ENCODE measurements at regions not wholly inside any gene's neighbourhood (a gene's known extent, or its start where the extent isn't known, plus 50 kb on each side); places are given as distances from the start of the nearest gene placed in this dataset.
"Not testable (repeated sequence)": the region's sequence is repeated elsewhere in the genome, so short reads cannot be mapped to it uniquely, and the experiment has no call there.

DNA sequence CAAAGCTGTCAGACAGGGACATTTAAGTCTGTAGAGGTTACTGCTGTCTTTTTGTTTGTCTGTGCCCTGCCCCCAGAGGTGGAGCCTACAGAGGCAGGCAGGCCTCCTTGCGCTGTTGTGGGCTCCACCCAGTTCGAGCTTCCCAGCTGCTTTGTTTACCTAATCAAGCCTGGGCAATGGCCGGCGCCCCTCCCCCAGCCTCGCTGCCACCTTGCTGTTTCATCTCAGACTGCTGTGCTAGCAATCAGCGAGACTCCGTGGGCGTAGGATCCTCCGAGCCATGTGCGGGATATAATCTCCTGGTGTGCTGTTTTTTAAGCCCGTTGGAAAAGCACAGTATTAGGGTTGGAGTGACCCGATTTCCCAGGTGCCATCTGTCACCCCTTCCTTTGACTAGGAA is 454.2 kb upstream of the CCDC196 start:
- DNase-seq: not testable (repeated sequence)

DNA sequence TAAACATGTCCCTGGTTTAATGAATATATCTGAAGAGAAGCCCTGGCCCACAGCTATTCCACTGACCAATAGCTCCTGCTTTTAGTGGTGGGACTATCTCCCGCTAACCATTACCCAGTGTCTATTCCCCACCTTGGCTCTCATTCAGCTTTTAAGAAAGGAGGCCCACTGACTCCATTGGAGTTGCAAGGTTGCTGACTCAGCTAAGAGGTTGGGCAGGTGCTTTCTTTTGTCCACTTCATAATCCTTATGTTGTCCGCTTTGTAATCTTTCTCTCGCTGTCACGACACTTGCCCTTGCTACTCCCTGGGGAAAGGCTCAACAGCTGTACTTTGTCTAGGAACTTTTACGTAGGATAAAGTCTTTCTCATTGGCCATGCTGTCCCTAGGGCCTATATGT is 453.4 kb upstream of the CCDC196 start:
- DNase-seq: no peak

DNA sequence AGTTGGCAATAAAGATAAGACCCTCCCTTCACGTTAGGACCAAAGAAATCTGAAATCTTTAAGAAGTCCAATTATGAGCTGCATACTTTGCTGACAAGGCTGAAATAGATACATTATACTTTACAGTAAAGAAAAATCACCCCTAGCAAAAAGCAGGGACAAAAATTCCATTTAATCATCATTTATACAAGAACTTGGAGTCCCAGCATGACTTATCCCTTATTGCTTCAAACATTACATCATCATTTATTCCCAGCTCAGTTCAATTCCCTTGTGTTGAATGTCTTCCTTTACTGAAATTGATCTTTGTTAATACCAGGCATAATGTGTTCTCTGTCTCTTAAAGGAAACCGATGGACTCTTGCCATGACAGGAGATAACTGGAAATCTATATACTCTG is 449.6 kb upstream of the CCDC196 start:
- no peak for DNase-seq

DNA sequence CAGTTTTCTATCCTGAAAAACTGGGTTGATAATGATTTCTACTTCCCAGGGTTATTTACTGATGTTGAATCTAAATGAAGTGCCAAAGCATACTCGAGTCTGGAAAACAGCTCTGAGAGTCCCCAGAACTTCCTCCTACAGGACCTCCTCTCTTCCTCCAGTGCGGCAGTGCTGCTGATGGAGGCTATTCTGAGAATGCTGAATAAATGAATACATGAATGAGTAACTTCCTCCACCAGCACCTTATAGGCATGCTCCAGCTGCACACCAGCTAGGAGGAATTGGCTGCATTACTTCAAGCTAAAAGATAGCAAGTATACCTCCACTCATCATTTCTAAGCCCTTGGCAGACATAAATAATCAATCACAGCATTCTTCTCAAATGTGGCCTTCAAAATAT is 448.8 kb upstream of the CCDC196 start:
- no peak for DNase-seq

DNA sequence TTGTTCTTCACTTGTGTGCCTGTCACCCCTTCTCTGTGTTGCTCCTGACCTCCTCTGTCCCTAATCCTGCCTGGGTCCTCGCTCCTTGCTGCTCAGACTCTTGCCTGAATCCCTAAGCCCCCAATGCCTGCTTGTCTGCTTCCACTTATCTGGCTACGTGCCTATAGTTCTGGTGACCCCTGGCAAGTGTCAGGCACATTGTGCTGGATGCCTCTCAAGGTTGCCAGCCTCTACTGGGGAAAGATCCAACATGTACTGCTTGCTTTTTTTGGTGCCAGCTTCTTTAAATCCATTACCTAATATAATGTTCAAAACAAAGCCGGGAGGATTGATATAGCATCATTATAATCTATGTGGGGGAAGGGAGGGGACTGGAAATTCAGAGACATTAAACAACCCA is 448.0 kb upstream of the CCDC196 start:
- DNase-seq: no peak

DNA sequence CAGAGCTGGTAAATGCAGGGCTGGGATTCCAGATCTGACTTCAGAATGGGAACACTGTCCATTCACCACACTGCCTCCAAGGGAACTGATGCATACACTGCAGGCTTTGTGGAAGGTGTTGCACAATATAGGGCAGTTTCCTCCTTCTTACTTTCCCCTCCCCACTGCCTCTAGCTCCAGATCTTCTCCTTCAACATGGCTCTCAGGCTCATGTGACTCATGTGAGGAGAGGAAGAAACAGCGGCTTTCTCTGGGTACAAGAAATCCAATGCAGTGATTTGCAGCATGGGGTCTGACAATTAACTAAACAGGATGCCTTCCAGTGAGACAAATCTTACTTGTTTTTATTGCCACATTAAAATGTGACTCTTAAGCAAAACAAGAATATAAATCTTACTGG is 447.6 kb upstream of the CCDC196 start:
- DNase-seq: no peak

DNA sequence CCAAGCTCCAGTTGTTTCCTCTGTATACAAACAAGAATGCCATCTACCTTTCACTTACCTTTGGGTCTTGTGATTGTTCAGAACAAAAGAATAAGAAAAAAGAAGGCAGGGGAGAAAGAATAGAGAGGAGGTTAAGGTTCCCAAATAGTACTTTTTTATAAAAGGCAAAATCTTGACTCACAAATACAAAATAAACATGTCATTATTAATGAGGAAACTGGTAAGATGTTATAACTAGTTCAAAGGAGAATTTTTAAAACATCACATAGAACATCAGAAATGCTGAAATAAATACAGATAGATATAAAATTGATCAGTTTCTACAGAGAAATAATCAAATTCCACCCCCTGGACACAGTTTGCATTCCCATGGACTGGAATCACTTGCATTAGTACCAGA is 446.7 kb upstream of the CCDC196 start:
- DNase-seq: no peak

DNA sequence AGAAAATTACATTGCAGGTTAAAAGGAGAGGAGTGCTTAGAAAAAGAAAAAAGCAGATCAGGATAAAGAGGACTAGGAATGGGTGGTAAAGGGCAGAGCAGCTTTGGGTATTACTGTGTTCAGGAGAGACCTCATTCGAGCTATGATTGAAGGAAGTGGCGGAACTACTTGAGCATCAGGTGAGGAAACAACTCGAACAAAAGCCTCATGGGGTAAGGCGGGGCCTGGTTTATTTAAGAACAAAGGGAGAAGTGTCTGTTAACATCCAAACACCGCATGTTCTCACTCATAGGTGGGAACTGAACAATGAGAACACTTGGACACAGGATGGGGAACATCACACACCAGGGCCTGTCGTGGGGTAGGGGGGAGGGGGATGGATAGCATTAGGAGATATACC is 444.6 kb upstream of the CCDC196 start:
- no peak for DNase-seq

DNA sequence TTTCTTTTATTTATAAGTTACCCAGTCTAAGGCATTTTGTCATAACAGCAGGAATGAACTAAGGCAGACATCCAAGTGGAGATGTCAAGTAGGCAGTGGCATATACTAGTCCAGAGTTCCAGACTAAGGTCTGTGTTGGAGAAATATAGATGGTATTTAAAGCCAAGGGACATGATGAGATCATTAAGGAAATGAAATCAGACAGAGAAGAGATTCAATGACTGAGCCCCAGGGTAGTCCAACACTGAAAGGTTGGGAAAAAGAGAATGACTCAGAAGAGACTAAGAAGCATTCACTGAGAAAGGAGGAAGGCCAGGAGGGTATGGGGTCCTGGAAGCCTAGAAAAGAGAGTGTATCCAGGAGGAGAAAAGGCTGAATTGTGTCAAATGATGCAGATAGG is 442.2 kb upstream of the CCDC196 start:
- DNase-seq: no peak

DNA sequence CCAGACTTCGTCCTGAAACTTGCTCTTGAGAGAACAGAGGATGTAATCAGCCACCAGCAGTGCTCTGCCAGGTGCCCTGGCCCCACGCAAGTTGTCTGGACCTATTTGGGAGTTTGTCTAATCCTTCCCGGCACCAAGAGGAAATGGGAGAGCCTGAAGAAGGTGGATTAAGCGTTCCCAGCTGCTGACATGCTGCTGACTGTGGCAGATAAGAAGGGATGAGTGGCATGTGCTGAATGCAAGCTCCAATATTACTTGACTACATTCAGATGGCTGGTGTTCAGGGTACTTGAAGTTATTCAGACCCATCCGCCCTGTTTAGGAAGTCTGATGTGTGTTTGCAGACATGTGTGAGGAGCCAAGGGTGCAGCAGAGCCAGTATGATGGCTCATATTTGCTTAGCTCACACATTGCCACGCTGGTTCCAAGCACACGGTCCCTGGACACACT is 440.6 kb upstream of the CCDC196 start:
- DNase-seq: peak; percentile 31

DNA sequence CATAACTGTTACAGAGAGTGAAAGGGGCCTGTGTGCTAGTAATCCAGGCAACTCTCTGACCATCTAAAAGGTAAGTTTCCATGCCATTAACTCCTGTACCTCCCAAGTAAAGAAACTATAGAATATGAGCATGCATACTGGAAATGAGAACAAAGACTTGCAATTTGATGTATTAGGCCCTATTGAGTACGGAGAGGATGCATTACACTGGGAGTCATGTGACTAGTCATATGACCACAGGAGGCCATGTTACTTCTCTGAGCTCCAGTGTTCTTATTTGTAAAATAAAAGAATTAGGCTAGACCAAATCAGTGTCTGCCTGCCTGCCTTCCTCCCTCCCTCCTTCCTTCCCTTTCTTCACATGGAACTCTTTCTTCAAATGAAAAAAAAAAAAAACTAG is 440.1 kb upstream of the CCDC196 start:
- DNase-seq: no peak

DNA sequence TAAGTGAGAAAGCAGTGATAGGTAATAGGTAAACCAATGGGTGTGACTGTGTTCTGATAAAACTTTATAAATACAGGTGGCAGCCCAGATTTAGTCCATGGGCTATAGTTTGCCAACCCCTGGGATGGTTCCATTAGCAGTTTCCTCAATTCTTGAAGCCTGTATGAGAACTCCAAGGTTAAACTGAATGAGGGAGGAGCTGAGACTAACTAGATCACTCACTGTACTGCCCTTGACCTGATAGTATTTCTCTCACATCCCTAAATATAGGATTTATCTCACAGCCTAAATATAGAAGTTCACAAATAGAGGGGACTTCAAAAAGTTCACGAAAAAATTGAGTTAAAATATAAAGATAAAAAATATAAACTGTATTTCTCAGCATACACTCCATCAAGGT is 439.6 kb upstream of the CCDC196 start:
- DNase-seq: no peak

DNA sequence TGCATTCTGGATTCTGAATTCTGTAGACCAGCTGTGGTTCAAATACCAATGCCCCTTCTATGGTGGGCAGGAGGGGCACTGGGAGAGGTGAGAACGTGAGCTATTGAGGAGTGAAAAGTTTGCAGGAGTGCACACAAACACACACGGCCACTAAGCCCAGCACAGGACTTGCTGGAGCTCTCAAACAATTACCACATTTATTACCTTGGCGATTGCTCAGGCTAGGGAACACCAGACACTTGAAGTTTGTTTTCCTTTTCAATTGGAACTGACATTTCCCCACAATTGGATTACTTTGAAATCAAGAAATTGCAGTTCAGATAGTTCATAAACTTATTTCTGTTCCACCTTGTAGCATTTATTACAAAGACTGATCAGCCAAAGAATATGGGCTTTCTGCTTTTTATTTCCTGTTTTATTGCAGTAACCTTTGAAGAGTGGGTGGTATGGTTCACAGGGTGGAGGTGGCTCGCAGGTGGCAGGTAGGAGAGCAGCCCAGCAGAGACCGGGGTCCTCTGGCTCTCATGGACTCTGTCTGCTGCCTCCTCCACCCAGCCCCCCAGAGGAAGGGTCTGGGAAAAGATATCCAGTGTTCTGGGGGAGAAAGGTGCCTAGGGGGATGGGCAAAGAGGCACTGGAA is 429.8 kb upstream of the CCDC196 start:
- DNase-seq: no peak

DNA sequence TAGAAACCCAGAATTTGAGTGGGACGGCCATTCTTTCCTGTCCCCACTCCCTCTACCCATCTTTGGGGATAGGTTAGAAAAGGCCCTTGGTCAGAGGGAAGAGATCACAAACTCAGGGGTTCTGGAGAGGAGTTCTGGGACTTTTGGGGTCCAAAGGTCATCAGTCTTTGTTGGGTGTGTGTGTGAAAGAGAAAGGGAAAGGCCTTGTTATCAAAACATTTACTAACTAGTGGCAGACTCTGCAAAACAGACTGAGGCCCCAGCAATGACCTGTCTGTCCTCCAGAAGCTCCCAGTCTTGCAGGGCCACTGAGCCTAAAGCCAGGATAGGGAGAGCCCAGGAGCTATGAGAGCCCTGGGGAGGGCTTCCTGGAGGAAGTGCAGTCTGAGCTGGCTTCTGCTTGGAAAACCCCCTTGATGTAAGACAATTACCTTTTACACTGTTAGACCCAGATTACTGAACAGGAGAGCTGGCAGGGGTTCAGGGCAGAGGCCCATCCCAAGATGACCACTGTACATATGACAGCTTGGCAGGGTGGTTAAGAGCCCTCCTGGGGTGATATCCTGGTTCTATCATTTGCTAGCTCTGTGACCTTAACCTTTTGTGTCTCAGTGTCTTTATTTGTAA is 429.1 kb upstream of the CCDC196 start:
- no peak for DNase-seq

DNA sequence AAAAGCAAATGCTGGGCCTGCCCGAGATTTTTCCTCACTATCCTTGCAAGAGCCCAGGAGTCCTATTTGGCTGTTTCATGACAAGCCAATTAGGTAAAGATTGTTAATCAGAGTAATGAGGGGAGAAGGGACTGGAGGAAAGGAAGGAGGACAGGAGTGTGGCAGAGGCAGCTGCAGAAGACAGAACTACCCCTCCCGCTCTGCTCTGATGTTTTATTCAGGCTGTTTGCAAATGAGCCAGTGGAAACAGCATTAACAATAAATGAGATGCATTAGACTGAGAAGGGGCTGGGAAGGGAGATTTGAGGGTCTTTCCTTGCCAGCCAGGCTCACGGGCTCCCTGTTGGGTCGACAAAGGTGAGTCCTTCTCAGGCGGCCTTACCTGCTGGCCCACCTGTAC is 421.0 kb upstream of the CCDC196 start:
- no peak for DNase-seq

DNA sequence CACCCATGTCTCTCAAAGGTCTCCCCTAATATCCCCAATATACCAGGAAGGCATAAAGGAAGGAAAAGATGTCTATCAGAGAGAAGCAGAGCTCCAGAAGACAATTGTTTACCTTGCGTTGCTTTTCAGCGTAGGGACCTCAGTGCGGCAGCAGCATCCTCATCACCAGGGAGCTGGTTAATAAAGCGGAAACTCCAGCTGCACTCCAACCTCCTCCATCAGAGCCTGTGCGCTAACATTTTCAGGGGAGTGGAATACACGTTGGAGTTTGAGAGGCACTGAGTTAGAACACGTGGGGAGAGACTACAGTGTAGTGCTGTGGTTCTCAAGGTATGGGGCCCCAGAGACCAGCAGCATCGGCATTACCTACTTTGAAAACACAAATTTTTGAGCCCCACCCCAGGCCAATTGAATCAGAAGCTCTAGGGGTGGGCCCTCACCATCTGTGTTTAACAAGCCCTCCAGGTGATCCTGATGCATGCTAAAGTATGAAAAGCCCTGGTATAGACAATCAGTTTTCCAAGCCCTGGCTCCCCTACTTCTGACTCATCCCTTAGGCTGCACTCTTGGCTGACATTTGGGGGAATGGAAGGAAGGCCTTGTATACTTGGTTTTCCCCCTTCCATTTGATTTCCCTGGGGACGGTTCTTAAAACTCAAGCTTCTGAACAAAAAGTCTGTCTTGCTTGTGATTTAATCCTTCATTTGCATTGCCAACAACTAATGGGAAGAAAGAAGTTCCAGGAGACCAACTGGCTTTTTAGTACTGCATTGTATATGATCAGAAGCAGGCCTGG is 419.0 kb upstream of the CCDC196 start:
- no peak for DNase-seq

DNA sequence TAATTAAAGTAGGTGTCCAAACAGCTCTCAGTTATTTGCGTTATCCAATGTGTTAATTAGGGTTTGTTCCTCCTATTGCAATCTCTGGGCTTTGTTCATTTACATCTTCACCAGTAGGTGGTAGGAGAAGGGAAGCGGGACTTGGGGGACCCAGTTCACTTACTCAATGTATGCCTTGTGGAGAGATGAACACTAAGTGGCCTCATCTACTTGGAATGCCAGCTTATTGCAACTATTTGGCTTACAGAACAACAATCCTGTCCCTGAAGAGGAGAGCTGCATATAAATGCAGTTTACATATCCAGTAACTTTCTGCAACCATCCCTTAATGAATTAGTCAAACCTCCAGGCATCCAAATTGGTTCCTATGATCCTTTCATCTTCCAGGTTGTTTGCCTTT is 417.1 kb upstream of the CCDC196 start:
- DNase-seq: no peak

DNA sequence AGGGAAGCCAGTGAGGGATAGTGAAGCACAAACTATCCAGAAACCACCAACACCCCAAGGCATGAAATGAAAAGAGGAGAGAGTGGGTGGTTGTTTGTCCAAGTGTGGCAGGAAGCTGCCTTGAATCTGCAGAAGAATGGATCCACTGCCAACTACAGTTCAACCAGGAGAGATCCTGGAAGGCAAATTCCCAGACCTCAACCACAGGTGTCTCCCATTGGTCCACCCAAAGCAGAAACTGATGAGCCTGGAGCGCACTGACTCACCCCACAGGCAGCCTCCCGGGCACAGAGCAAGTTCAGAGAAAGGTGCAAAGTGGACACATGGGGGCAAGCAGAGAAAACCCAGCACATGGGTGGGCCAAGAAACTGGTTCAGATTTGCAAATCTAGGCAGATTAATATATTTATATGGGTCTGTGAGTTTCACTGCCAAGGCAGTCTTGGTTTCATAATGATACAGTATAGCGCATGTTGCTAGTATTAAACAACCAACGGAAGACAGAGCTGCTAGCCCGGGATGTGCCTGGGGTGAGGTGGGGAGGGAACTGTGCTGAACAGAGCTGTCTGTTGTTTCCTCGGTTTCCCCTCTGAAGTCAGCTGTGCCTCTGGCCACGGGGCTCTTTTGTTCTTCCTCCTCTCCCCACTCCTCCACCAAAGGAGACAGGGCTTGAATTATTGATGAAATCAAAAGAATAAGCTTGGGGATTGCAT is 416.2 kb upstream of the CCDC196 start:
- no peak for DNase-seq

DNA sequence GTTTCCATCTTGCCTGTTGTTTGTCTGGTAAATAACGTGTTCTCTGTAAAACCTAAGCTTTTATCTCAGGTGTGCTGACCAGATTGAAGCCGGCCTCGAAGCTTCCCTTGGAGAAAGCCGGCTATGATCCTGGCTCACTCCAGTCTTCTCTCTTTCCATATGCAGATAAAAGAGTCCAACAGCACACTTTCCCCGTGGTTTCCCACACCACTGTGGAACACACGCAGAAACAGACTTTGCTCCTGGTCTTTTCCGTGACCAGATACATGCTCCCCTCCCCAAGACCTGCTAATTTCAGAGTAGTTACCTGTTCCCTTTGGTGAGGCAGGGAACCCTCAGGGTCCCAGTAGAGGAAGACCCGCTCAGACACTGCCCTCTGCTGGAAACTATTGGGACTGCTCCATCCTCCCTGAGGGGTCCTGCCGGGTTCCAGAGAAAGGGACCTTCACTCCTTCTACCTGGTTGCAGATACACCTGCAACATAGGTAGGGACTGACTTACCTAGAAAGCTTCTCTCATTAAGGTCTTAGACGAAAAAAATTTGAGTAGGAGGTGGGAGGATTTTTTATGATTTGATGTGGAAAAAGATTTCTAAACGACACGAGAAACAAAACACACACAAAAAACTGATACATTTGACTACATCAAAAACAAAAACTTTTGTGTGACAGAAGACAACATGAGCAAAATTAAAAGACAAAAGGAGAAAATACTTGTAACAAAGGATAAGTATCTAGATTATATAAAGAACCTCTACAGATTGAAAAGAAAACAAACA is 415.4 kb upstream of the CCDC196 start:
- peak; percentile 74 for DNase-seq

DNA sequence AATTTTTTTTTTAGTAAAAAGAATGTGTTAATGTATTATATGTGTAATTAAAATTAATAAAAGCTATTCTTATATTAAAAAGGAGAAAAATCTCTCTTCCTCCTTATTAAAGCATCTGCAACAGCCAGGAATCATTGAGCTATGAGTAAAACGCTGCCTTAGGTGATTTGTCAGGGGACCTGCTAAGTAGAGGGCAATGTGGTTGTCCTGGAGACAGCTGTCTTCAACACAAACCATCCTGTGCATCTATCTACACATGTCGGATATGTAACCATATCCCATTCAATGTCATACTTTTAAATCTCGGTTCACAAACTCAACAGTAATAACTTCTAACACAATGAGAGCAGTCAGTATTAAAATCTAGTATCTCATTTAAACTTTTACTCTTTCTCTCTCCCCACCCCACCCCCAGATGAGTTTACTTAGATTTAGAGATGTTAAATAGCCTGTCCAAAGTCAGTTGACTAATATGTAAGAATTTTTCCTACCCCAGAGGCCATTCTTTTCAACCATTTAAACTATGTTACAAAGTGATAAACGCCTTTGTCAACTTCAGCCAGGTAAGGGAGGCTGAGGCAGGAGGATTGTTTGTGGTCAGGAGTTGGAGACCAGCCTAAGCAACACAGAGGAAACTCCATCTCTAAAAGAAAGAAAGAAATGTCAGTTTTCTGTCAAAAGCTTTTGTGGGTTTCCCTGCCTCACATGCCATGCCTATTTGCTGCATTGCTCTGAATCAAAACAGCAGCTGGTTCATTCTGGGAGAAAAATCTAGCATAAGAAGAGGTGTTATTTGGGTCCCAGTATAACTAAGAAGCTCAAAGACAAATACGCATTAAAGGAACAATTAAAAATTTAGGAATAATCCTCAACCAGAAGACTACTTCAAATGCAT is 413.7 kb upstream of the CCDC196 start:
- no peak for DNase-seq

DNA sequence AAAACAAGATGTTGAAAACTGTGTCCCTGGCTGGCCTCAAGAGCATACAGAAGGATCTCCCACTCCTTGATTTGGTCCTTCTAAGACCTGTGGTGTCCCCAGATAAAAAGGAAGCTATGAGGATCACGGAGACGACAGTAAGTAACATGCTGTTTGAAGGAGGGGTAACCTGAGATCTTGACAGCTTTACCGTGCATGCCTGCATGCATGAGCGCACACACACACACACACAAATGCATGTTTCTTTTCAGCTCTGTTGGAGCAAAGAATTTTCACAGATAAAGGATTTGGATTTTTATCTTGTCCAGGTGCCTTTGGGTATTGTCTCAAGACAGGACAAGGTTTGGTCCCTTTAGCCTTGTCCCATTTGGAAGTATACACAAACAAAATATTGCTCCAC is 411.6 kb upstream of the CCDC196 start:
- DNase-seq: peak; percentile 40

DNA sequence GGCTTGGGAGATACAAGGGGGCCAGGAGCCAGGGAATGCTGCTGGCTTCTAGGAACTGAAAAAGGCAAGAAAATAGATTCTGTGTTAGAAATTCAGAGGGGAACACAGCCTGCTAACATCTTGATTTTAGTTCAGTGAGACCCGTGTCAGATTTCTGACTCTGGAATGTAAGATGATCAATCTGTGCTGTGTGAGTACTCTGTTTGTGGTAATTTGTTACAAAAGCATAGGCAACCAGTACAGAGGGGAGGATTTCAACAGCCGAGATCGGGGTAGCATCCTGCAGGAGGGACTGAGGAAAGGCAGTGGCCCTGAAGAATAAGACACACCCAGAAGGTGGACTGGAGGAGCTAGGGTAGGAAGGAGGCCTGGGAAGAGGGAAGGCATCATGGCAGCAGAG is 410.0 kb upstream of the CCDC196 start:
- DNase-seq: no peak
